ENCODE measurements at regions not wholly inside any gene's neighbourhood (a gene's known extent, or its start where the extent isn't known, plus 50 kb on each side); places are given as distances from the start of the nearest gene placed in this dataset.
A peak's percentile ranks its signal among the peaks of the same experiment; 100 is the strongest.

GRCh38 chrX:39356119-39356807 lies 555.0 kb downstream of the MID1IP1 start:
- H3K9me3 ChIP-seq (ENCODE audit: low read depth), result no peaks in the 10 kb centered on the region
- H3K79me2 ChIP-seq (ENCODE audit: insufficient read depth), result no peaks in the 10 kb centered on the region
- DNase-seq, result no peak
- no peak overlapping the region for H3K4me3 ChIP-seq
- H3K36me3 ChIP-seq (ENCODE audit: low read depth), result no peaks in the 10 kb centered on the region
- no peak overlapping the region for H2AFZ ChIP-seq
- in situ Hi-C loops (cut with MboI), result loop anchor here (25.0 kb wide), 1 partner anchor 94 kb away; no protein-coding TSS in a partner anchor
- no peaks in the 10 kb centered on the region for H4K20me1 ChIP-seq (ENCODE audit: insufficient read depth)
- H3K4me1 ChIP-seq (ENCODE audit: insufficient read depth), result no peaks in the 10 kb centered on the region
- no peak overlapping the region for H3K4me2 ChIP-seq (ENCODE audit: unreplicated experiment)
- H3K27me3 ChIP-seq (replicated peaks; ENCODE audit: insufficient read depth), result no peaks in the 10 kb centered on the region
- H3K9ac ChIP-seq, result no peak overlapping the region
- H3K9me2 ChIP-seq (ENCODE audit: insufficient read depth), result no peaks in the 10 kb centered on the region
- WGBS, 2 experiments (ENCODE audit: low coverage in 1 of 2, low lambda C conversion rate in 2 of 2, missing lambda C conversion rate in 2 of 2), result 64 to 81% methylated on average over 4 to 5 of the region's 5 CpGs
- TF ChIP-seq EZH2phosphoT487 (IDR thresholded peaks at IDR 0.05; ENCODE audit: insufficient read depth, low read depth) (no peak), EZH2 (IDR thresholded peaks at IDR 0.05; ENCODE audit: insufficient read depth, poor library complexity, severe bottlenecking) (no peak)
- H3K27ac ChIP-seq, result no peak overlapping the region
- H3F3A ChIP-seq (ENCODE audit: insufficient read depth), result no peaks in the 10 kb centered on the region

- no peak for DNase-seq
- Histone ChIP-seq H3K27me3 (replicated peaks; ENCODE audit: insufficient read depth) (no peaks in the 10 kb centered on the region), H4K20me1 (ENCODE audit: insufficient read depth) (no peaks in the 10 kb centered on the region), H3K4me3 (no peak overlapping the region), H2AFZ (no peak overlapping the region), H3F3A (ENCODE audit: insufficient read depth) (no peaks in the 10 kb centered on the region), H3K9me2 (ENCODE audit: insufficient read depth) (no peaks in the 10 kb centered on the region), H3K27ac (no peak overlapping the region), H3K4me2 (ENCODE audit: unreplicated experiment) (no peak overlapping the region), H3K9me3 (ENCODE audit: low read depth) (no peaks in the 10 kb centered on the region), H3K4me1 (ENCODE audit: insufficient read depth) (no peaks in the 10 kb centered on the region), H3K36me3 (ENCODE audit: low read depth) (no peaks in the 10 kb centered on the region), H3K9ac (no peak overlapping the region), H3K79me2 (ENCODE audit: insufficient read depth) (no peaks in the 10 kb centered on the region)
- TF ChIP-seq EZH2 (IDR thresholded peaks at IDR 0.05; ENCODE audit: insufficient read depth, poor library complexity, severe bottlenecking) (no peak), EZH2phosphoT487 (IDR thresholded peaks at IDR 0.05; ENCODE audit: insufficient read depth, low read depth) (no peak)
- WGBS, 2 experiments (ENCODE audit: low coverage in 1 of 2, low lambda C conversion rate in 2 of 2, missing lambda C conversion rate in 2 of 2), result 9 to 12% methylated on average over 1 of the region's 1 CpG
- in situ Hi-C loops (cut with MboI), result loop anchor here (25.0 kb wide), 1 partner anchor 98 kb away; no protein-coding TSS in a partner anchor
These were observed 558.8 kb downstream of the MID1IP1 start for GRCh38 chrX:39360101-39360500.

GRCh38 chrX:39361736-39362135 lies 560.5 kb downstream of the MID1IP1 start:
- no peak overlapping the region for H3K4me2 ChIP-seq (ENCODE audit: unreplicated experiment)
- no peak overlapping the region for H3K9ac ChIP-seq
- no peak overlapping the region for H3K27ac ChIP-seq
- H3K27me3 ChIP-seq (replicated peaks; ENCODE audit: insufficient read depth), result no peaks in the 10 kb centered on the region
- no peaks in the 10 kb centered on the region for H3K79me2 ChIP-seq (ENCODE audit: insufficient read depth)
- no peak for TF ChIP-seq EZH2 (IDR thresholded peaks at IDR 0.05; ENCODE audit: insufficient read depth, poor library complexity, severe bottlenecking)
- no peak for TF ChIP-seq EZH2phosphoT487 (IDR thresholded peaks at IDR 0.05; ENCODE audit: insufficient read depth, low read depth)
- in situ Hi-C loops (cut with MboI), result loop anchor here (25.0 kb wide), 1 partner anchor 99 kb away; no protein-coding TSS in a partner anchor
- H3F3A ChIP-seq (ENCODE audit: insufficient read depth), result no peaks in the 10 kb centered on the region
- H3K9me2 ChIP-seq (ENCODE audit: insufficient read depth), result no peaks in the 10 kb centered on the region
- no peak overlapping the region for H2AFZ ChIP-seq
- H3K4me1 ChIP-seq (ENCODE audit: insufficient read depth), result no peaks in the 10 kb centered on the region
- no peaks in the 10 kb centered on the region for H4K20me1 ChIP-seq (ENCODE audit: insufficient read depth)
- no peaks in the 10 kb centered on the region for H3K36me3 ChIP-seq (ENCODE audit: low read depth)
- H3K9me3 ChIP-seq (ENCODE audit: low read depth), result no peaks in the 10 kb centered on the region
- DNase-seq, result peak; percentile 1
- no peak overlapping the region for H3K4me3 ChIP-seq

GRCh38 chrX:39367416-39367815 lies 566.2 kb downstream of the MID1IP1 start:
- Histone ChIP-seq H2AFZ (no peak overlapping the region), H3K27me3 (replicated peaks; ENCODE audit: insufficient read depth) (no peaks in the 10 kb centered on the region), H3K9me3 (ENCODE audit: low read depth) (no peaks in the 10 kb centered on the region), H3K9ac (no peak overlapping the region), H3K4me1 (ENCODE audit: insufficient read depth) (no peaks in the 10 kb centered on the region), H3K9me2 (ENCODE audit: insufficient read depth) (no peaks in the 10 kb centered on the region), H3F3A (ENCODE audit: insufficient read depth) (no peaks in the 10 kb centered on the region), H4K20me1 (ENCODE audit: insufficient read depth) (no peaks in the 10 kb centered on the region), H3K4me2 (ENCODE audit: unreplicated experiment) (no peak overlapping the region), H3K4me3 (no peak overlapping the region), H3K27ac (no peak overlapping the region), H3K79me2 (ENCODE audit: insufficient read depth) (no peaks in the 10 kb centered on the region), H3K36me3 (ENCODE audit: low read depth) (no peaks in the 10 kb centered on the region)
- DNase-seq, result no peak
- TF ChIP-seq EZH2 (IDR thresholded peaks at IDR 0.05; ENCODE audit: insufficient read depth, poor library complexity, severe bottlenecking) (no peak), EZH2phosphoT487 (IDR thresholded peaks at IDR 0.05; ENCODE audit: insufficient read depth, low read depth) (no peak)
- 25 to 32% methylated on average over 4 to 5 of the region's 5 CpGs for whole genome bisulfite sequencing, 2 experiments (ENCODE audit: low coverage in 1 of 2, low lambda C conversion rate in 2 of 2, missing lambda C conversion rate in 2 of 2)
- in situ Hi-C loops (cut with MboI), result loop anchor here (25.0 kb wide), 1 partner anchor 105 kb away; no protein-coding TSS in a partner anchor
